Erythroblast (primary cell): ENCODE measurements at regions not wholly inside any gene's neighbourhood (a gene's known extent, or its start where the extent isn't known, plus 50 kb on each side); places are given as distances from the start of the nearest gene placed in this dataset.
"Not testable (repeated sequence)": the region's sequence is repeated elsewhere in the genome, so short reads cannot be mapped to it uniquely, and the experiment has no call there.

Experiments used
- DNase-seq, 2 experiments: peaks; one replicate each; lab custom pipeline; 2025; lab: John Stamatoyannopoulos, UW
- GATA1 ChIP-seq: IDR thresholded peaks from 2 replicates; pipeline ENCODE4 v1.6.1; 2011; ENCODE audit warnings: low read depth, mild to moderate bottlenecking, control low read depth, low read length, moderate library complexity
- POLR2A ChIP-seq: IDR thresholded peaks from 2 replicates; pipeline ENCODE4 v1.6.1; 2011; ENCODE audit warnings: mild to moderate bottlenecking, low read length

DNA sequence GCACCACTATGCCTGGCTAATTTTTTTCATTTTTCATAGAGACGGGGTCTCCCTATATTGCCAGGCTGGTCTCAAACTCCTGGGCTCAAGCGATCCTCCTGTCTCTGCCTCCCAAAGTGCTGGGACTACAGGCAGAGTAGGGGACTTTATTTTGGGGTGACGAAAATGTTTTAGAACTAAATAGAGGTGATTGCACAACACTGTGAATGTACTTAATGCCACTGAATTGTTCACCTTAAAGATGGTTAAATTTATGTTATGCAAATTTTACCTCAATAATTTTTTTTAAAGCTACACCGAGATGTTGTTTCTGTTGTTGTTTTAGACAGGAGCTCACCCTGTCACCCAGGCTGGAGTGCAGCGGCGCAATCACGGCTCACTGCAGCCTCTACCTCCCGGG lies 111.9 kb upstream of the SEC14L1 start:
- TF ChIP-seq POLR2A, result no peak
- no peak for TF ChIP-seq GATA1
- DNase-seq, result no peak

DNA sequence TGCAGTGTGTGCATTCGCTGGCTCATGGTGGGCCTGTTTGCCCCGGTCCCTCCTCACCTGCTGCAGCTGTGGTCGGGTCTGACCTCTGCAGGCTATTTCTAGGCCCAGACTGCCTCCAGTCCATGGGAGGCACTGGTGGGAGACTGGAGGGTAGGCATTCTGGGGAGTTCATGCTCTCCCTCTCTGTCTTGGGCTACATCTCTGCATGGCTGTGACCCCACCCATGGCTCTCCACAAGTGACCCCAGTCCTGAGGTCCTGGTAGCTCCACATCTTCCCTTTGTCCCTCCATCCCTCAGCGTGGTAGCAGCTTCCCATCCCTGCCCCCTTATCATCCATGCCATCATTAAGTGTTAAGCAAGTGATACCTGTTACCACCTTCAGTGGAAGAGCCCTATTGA lies 107.8 kb upstream of the SEC14L1 start:
- no peak for TF ChIP-seq POLR2A
- no peak for TF ChIP-seq GATA1
- no peak for DNase-seq

DNA sequence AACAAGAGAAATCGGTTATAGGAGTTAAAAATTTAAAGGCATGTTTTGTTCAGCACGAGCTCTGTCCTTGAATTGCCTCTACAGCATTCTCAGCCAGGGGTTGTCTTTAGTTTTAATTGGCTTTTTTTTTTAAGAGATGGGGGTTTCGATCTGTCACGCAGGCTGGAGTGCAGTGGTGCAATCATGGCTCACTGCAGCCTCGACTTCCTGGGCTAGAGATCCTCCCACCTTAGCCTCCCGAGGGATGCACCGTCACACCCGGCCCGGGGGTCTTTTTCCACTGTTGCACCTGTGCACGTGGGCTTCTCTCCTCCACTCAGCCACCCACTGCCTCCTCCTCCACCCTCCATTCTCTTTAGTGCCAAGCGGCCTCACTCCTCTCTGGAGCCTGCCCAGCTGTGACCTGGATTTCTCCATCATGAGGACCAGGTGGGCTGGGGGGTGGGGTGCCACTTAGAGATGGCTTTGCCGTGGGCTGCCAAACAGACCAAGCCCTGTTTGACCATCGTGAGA lies 106.8 kb upstream of the SEC14L1 start:
- TF ChIP-seq GATA1 (no peak), POLR2A (no peak)
- no peak for DNase-seq

DNA sequence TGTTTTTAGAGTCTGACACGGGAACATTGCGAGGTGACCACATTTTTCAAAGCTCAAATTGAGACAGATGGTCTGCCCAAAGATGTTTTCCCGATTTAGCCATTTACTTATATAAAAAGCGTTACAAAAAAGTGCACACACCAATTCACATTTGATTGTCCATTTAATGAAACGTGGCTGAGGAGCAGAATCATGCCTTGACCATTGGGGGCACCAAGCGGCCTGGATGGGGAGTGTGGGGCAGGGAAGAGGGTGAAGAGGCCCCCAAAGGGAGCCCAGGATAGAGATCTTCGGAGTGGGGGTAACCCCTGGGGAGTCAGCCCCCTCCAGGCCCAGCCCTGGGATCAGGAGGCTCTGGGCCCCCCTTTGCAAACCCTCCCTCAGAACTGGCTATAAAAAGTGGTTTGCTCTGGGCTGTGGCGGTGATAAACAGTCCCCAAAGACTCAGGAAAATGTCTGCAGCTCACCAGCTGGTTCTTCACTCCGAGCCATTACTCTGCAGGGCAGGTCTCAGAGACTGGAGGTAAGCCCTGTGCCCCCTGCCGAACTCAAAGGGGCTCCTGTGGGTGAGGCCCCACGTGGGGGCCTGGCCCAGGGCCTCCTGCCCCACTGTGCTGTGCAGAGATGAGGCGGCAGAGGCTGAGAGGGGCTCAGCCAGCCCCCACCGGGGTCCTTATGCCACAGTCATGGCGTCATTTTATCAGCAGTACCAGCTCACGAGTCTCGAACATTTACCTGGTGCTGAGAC lies 105.9 kb upstream of the SEC14L1 start:
- no peak for TF ChIP-seq GATA1
- DNase-seq, result no peak

DNA sequence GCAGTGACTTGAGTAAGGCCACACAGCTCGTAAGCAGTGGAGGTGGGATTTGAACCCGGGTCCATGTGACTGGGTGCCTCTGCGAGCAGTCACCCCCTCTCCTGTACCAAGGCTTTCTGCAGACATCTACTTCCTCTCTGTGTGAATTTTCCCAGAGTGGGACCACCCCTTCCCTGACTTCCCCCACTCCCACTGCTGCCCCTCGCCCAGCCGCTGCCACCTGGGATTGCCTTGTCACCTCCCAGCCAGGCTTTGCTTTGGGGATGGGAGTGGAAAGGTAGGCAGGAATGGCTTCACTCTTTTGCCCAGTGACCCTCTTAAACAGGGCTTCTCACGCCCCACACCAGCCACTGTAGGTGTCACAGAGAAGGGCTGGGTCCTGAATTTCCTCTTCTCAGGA lies 105.2 kb upstream of the SEC14L1 start:
- TF ChIP-seq POLR2A (no peak), GATA1 (no peak)
- no peak for DNase-seq

DNA sequence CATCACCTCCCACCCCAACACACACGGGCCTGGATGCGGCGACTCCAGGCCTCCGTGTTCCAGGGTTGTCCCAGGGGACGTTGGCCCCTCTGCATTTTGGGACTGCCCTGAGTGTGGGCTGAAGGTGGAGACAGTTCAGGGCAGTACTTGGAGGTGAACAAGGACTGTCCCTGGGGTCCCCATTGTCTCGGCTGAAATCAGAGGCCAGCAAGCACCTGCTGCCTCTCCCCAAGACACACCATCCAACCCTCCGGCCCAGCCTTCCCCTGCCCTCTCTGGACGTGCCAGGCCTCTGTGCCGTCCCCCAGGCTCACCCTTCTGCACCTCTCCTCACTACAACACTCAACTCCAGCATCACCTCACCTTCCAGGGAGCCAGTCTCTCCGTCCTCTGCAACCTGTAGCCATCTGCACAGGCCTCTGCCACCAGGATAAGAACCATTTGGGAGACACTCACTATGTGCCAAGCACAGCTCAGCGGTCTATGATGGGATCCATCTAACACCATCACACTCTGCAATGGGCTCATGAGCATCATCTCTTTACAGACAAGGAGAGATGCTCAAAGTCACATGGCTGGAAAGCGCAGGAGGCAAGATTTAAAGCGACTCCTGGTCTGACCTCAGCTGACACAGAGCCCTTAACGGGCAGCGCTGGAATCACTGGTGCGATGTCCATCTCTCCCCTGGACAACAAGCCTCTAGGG lies 104.5 kb upstream of the SEC14L1 start:
- TF ChIP-seq POLR2A, result no peak

DNA sequence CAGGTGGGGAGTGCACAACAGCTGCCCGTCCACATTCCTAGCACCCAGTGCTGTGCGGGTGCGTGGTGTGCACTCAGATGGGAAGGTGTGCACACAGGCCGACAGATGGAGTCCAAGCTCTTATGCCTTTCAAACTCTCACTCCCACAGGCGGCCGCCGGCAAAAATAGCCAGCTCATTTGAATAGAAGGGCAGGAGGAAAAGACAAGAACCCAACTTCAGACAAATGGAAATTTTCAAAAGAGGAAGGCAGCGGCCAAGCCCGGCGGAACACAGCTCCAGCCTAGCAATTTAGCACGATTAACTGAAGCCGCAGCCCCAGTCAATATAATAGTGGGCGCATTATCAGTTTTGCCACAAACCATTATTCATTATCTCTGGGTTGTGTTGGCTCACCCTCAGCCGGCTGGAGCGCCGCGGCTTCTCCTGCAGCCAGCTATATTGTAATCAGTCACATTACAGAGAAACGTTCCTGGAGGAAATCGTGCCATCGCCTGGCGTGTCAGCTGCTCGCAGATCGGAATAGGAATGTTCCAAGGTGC lies 103.9 kb upstream of the SEC14L1 start:
- no peak for TF ChIP-seq POLR2A
- no peak for TF ChIP-seq GATA1
- peak; percentile 52 to 72 for DNase-seq

More for the DNA sequence above, 104.5 kb upstream of the SEC14L1 start:
- DNase-seq, result no peak

DNA sequence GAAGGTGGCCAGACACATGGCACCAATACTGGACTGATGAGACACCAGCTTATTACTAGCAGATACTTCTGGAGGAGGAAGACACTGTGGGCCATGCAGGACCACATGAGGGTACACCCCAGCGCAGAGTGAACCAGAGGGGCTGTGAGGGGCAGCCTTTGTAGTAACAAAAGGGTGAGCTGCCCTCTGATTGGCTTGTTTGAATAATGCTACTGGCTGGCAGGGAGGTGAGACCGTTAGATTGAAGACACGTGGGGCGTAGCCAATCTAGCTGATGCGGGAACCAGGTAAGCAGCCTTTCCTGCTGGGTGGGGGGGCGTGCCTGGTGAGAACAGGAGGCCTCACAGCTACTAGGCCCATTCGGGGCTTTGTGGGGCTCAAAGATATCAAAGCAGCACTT lies 102.8 kb upstream of the SEC14L1 start:
- TF ChIP-seq POLR2A (no peak), GATA1 (no peak)
- DNase-seq, result no peak

DNA sequence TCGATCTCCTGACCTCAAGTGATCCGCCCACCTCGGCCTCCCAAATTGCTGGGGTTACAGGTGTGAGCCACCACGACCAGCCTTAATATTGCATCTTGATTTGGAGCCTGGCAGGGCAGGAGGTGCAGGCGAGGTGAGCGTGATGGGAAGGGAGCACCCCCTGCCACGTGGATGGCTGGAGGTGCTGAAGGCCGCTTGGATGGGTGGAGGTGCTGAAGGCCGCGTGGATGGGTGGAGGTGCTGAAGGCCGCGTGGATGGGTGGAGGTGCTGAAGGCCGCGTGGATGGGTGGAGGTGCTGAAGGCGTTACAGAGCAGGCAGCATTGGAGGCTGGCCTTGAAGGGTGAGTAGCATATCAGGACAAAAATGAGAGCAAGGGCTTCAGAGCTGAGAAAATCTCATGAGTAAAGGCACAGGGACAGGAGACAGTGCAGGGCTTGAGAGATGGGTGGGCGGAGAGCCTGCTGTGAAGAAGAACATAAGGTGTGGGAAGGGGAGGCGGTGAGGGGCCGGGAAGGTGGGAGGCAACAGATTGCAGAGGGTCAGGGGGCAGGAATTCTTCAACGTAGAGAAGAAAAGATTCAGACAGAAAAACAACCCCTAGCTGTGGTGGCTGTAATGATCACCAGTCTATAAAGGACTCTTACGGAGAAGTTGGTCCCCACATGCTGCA lies 101.7 kb upstream of the SEC14L1 start:
- TF ChIP-seq POLR2A (no peak), GATA1 (no peak)
- DNase-seq, result no peak

DNA sequence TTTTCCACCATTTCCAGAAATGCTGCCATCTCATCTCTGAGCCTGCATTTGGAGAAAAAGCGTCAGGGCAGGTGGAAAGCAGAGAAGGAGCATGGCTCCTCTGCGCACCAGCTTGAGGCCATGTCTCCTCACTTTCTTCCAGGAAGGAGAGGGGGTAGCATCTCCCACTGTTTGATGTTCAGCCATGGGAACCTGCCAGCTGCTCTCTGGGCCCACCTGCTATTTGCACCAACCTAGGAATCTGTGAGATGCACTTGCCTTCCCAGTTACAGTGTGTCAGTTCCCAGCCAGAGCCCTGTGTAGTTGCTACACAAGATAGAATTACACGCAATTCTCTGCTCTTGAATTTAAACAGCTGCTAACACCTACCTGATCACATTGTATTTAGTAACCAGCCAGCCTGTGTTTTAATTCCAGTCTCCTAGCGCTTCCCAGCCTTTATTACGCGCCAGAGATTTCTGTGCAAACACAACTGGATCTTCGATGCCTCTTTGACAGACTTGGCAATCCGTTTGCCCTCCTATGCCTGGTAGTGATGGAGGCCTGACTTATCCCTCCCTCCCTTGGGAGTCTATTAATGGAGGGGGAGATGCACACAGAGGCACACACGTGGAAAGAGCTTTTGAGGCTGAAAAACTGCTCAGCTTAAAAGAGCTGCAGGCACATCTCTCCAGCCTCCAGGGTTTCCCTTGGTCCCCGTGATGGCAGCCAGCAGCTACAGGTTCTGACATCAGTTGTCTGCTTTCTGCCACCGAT lies 98.1 kb upstream of the SEC14L1 start:
- TF ChIP-seq POLR2A (no peak), GATA1 (no peak)
- no peak for DNase-seq

DNA sequence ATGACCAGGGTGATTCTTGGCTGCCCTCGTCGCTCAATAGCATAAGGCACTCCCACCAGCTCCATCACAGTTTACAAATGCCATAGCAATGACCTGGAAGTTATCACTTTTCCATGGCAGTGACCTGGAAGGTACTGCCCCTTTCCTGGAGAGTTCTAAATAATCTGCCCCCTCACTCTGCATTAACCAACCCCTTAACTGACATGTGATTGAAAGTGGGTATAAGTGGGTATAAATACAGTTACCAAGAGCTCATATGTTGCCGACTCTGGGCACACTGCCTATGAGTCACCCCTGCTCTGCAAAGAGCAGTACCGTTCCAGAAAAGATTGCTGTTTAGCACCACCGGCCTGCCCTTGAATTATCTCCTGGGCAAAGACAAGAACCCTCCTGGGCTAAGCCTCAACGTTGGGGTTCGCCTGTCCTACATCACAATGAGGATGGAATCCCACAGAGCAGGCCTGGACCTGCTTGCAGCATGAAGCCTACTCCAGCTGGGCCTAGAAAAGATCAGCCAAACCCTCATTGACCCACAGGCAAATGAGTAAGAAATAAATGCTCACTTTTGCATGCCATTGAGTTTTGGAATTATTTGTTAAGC lies 95.2 kb upstream of the SEC14L1 start:
- no peak for DNase-seq

DNA sequence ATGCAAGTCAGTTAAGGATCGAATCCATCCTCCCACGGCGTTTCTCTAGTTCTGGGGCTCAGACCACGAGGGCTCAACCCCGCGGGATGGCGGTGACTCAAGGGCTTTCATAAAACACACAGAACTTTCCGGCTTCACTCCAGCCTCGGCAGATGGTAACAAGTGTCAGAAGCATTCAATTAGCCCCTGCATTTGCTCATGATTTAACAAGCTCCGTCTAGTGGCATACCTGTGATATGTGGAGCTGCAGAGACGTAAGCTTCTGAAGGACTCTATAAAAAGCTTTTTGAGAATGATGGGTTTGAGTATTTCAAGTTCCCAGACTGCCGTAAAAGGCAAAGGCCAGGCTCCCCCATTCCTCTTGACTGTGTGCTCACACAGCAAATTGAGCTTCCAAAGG lies 91.3 kb upstream of the SEC14L1 start:
- TF ChIP-seq GATA1, result no peak
- TF ChIP-seq POLR2A, result no peak
- DNase-seq, result no peak

More for the DNA sequence above, 95.2 kb upstream of the SEC14L1 start:
- TF ChIP-seq GATA1 (no peak), POLR2A (no peak)

DNA sequence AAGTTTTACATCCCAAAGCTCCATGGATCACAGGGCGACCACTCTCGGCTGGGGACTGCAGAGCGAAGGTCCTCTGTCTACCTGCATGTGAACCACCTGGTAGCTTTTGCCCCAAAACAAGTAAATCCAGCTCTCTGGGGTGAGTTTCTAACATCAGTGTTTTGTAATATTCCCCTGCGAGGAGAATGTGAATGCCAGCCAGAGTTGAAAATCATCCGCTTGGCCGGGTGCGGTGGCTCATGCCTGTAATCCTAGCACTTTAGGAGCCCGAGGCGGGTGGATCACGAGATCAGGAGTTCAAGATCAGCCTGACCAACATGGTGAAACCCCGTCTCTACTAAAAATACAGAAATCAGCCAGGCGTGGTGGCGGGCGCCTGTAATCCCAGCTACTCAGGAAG lies 89.9 kb upstream of the SEC14L1 start:
- not testable (repeated sequence) for DNase-seq

DNA sequence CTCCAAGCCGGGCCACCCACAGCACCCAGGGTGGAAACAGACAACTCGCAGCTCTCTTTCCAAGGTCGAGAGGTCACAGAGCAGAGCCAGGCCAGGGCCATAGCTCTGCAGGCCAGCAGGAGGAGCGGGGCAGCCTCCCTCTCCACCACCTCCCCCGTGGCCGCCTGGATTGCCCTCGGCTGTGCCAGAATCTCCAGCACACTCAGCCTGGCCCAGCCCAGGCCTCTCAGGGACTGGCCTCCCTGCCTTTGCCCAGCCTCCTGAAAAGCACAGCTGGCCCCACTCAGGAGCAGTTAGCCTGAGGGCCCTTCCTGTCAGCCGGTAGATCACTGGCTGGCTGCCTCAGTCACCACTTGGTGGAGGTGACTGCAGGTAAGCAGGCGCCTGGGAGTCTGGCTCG lies 85.8 kb upstream of the SEC14L1 start:
- no peak for DNase-seq

More for the DNA sequence above, 85.8 kb upstream of the SEC14L1 start:
- TF ChIP-seq POLR2A (no peak), GATA1 (no peak)
